CD4-positive, alpha-beta memory T cell (primary cell): ENCODE measurements at regions not wholly inside any gene's neighbourhood (a gene's known extent, or its start where the extent isn't known, plus 50 kb on each side); places are given as distances from the start of the nearest gene placed in this dataset.

ENCODE experiments used
- CTCF ChIA-PET: fragments of 350-600 bp; sonication (Branson Sonifier 250); formaldehyde crosslinking; loops from one replicate; lab custom pipeline; 2021; ENCODE audit warnings: inconsistent platforms; ENCODE audit not compliant: partially characterized antibody; lab: Charles Lee
- POLR2A ChIA-PET: fragments of 350-600 bp; sonication (Branson Sonifier 250); formaldehyde crosslinking; loops from one replicate; lab custom pipeline; 2021; ENCODE audit not compliant: partially characterized antibody; lab: Charles Lee
- DNase-seq, 5 donors: peaks; one replicate each; pipeline versions ENCODE4 v3.0.0 to v3.0.0-alpha.2; 2020 to 2022; ENCODE audit warnings: mixed read lengths in 1 of 5
- H3K27ac ChIP-seq: one replicate; pipeline ENCODE4 v1.7.0; 2013; ENCODE audit warnings: low read depth, low read length
- H3K27me3 ChIP-seq: 2 replicates; pipeline ENCODE4 v1.7.0; 2013; ENCODE audit warnings: mild to moderate bottlenecking, low read length, moderate library complexity; ENCODE audit not compliant: insufficient read depth
- H3K36me3 ChIP-seq: 2 replicates; pipeline ENCODE4 v1.7.0; 2013; ENCODE audit warnings: mild to moderate bottlenecking, low read length, moderate library complexity; ENCODE audit not compliant: insufficient read depth
- H3K4me1 ChIP-seq: 2 replicates; pipeline ENCODE4 v1.7.0; 2013; ENCODE audit warnings: mild to moderate bottlenecking, low read length, moderate library complexity; ENCODE audit not compliant: insufficient read depth
- H3K4me3 ChIP-seq, 2 donors: one replicate each; pipeline ENCODE4 v1.7.0; 2013; ENCODE audit warnings: low read length in 2 of 2, mild to moderate bottlenecking in 1 of 2
- H3K9me3 ChIP-seq, 2 donors: one replicate each; pipeline ENCODE4 v1.7.0; 2013; ENCODE audit warnings: low read length in 2 of 2, control low read depth in 1 of 2; ENCODE audit not compliant: control insufficient read depth in 1 of 2
- H3K27ac Mint-ChIP-seq, 7 donors: one replicate each; pipeline ENCODE4 v1.8.0; 2020 to 2021; ENCODE audit warnings: mixed read lengths in 7 of 7, mild to moderate bottlenecking in 6 of 7, inconsistent platforms in 3 of 7, moderate library complexity in 3 of 7
- H3K27me3 Mint-ChIP-seq, 2 donors: one replicate each; pipeline ENCODE4 v1.8.0; 2020 to 2021; ENCODE audit warnings: mixed read lengths in 2 of 2
- H3K36me3 Mint-ChIP-seq, 2 donors: one replicate each; pipeline ENCODE4 v1.8.0; 2020 to 2021; ENCODE audit warnings: mixed read lengths in 2 of 2, inconsistent platforms in 1 of 2, mild to moderate bottlenecking in 1 of 2
- H3K4me1 Mint-ChIP-seq, 4 donors: one replicate each; pipeline ENCODE4 v1.8.0; 2020 to 2021; ENCODE audit warnings: mixed read lengths in 4 of 4, mild to moderate bottlenecking in 1 of 4
- H3K4me3 Mint-ChIP-seq, 8 donors: one replicate each; pipeline ENCODE4 v1.8.0; 2020 to 2021; ENCODE audit warnings: mixed read lengths in 8 of 8, mild to moderate bottlenecking in 7 of 8, moderate library complexity in 6 of 8, inconsistent platforms in 3 of 8
- H3K9me3 Mint-ChIP-seq, 8 donors: one replicate each; pipeline ENCODE4 v1.8.0; 2020 to 2021; ENCODE audit warnings: mixed read lengths in 8 of 8, mild to moderate bottlenecking in 5 of 8, inconsistent platforms in 3 of 8, moderate library complexity in 1 of 8
- intact Hi-C: fragments of 100-400 bp; cut with micrococcal nuclease; formaldehyde crosslinking; loops from one replicate; pipeline ENCODE4 v1.15.1; 2023

DNA sequence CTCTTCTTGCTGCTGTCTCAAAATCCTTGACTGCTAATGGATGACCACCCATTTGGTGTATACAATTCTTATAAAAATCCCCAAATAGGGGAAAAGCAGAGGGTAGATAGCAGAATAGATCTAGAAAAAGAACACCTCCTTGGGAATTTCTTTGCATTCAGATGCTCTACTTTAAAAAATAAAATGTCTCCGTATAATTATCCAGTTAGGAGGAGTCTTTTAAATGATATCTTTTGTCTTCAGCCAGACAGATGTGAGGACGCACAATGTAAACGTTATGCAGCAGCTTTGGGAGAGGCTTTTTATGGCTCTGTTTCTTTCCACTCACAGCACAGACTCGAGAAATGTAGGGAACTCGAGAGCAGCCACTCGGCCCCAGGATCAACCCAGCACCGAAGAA is 300.2 kb downstream of the IRF8 start:
- Histone ChIP-seq H3K4me1 (no peaks in the 10 kb centered on the region), H3K9me3 (no peaks in the 10 kb centered on the region), H3K27me3 (peaks cover 9% of the 10 kb centered on the region), H3K4me3 (no peak overlapping the region), H3K36me3 (no peaks in the 10 kb centered on the region), H3K27ac (no peak overlapping the region)
- DNase-seq = no peak
- ChIA-PET POLR2A (no interaction called here), CTCF (no interaction called here)
- intact Hi-C loops = no loop called here
- H3K4me1 Mint-ChIP-seq = no peaks in the 10 kb centered on the region
- no peak overlapping the region for H3K4me3 Mint-ChIP-seq
- no peaks in the 10 kb centered on the region for H3K36me3 Mint-ChIP-seq
- no peak overlapping the region for H3K27ac Mint-ChIP-seq
- H3K9me3 Mint-ChIP-seq = peaks cover 0 to 3% (median 0%) of the 10 kb centered on the region in 8 donors
- peaks cover 28 to 42% of the 10 kb centered on the region in 2 donors for H3K27me3 Mint-ChIP-seq

- H3K4me3 Mint-ChIP-seq = no peak overlapping the region
- DNase-seq = no peak
- Histone ChIP-seq H3K27ac (no peak overlapping the region), H3K4me1 (no peaks in the 10 kb centered on the region), H3K9me3 (no peaks in the 10 kb centered on the region), H3K4me3 (no peak overlapping the region), H3K27me3 (peaks cover 9% of the 10 kb centered on the region), H3K36me3 (no peaks in the 10 kb centered on the region)
- no peaks in the 10 kb centered on the region for H3K36me3 Mint-ChIP-seq
- CTCF ChIA-PET = no interaction called here
- peaks cover 0 to 3% (median 0%) of the 10 kb centered on the region in 8 donors for H3K9me3 Mint-ChIP-seq
- no peak overlapping the region for H3K27ac Mint-ChIP-seq
- POLR2A ChIA-PET = no interaction called here
- H3K27me3 Mint-ChIP-seq = peaks cover 27 to 42% of the 10 kb centered on the region in 2 donors
- intact Hi-C loops = no loop called here
- H3K4me1 Mint-ChIP-seq = no peaks in the 10 kb centered on the region
Measured at GRCh38 chr16:86199871-86200695, 301.1 kb downstream of the IRF8 start.

GRCh38 chr16:86200722-86201121 is 301.8 kb downstream of the IRF8 start:
- H3K4me1 Mint-ChIP-seq = no peaks in the 10 kb centered on the region
- H3K36me3 ChIP-seq = no peaks in the 10 kb centered on the region
- peaks cover 25 to 39% of the 10 kb centered on the region in 2 donors for H3K27me3 Mint-ChIP-seq
- H3K4me3 ChIP-seq = no peak overlapping the region
- peaks cover 0 to 4% (median 0%) of the 10 kb centered on the region in 8 donors for H3K9me3 Mint-ChIP-seq
- no peak overlapping the region for H3K27ac ChIP-seq
- H3K4me1 ChIP-seq = no peaks in the 10 kb centered on the region
- DNase-seq = no peak
- no peak overlapping the region for H3K4me3 Mint-ChIP-seq
- H3K27me3 ChIP-seq = peaks cover 9% of the 10 kb centered on the region
- H3K27ac Mint-ChIP-seq = no peak overlapping the region
- CTCF ChIA-PET = no interaction called here
- H3K36me3 Mint-ChIP-seq = no peaks in the 10 kb centered on the region
- POLR2A ChIA-PET = no interaction called here
- intact Hi-C loops = no loop called here
- no peaks in the 10 kb centered on the region for H3K9me3 ChIP-seq

GRCh38 chr16:86201746-86202145 is 302.8 kb downstream of the IRF8 start:
- no peaks in the 10 kb centered on the region for H3K36me3 ChIP-seq
- Mint-ChIP-seq H3K27me3 (peaks cover 24 to 32% of the 10 kb centered on the region in 2 donors), H3K9me3 (peaks cover 0 to 4% (median 0%) of the 10 kb centered on the region in 8 donors), H3K27ac (no peak overlapping the region), H3K4me1 (no peaks in the 10 kb centered on the region), H3K4me3 (no peak overlapping the region), H3K36me3 (no peaks in the 10 kb centered on the region)
- POLR2A ChIA-PET = no interaction called here
- CTCF ChIA-PET = no interaction called here
- H3K4me3 ChIP-seq = no peak overlapping the region
- peaks cover 9% of the 10 kb centered on the region for H3K27me3 ChIP-seq
- H3K9me3 ChIP-seq = no peaks in the 10 kb centered on the region
- DNase-seq = no peak
- intact Hi-C loops = no loop called here
- H3K27ac ChIP-seq = no peak overlapping the region
- H3K4me1 ChIP-seq = no peaks in the 10 kb centered on the region

GRCh38 chr16:86202267-86202666 is 303.3 kb downstream of the IRF8 start:
- H3K36me3 ChIP-seq = no peaks in the 10 kb centered on the region
- H3K27ac ChIP-seq = no peak overlapping the region
- peaks cover 9% of the 10 kb centered on the region for H3K27me3 ChIP-seq
- ChIA-PET CTCF (no interaction called here), POLR2A (no interaction called here)
- no peak overlapping the region for H3K4me3 ChIP-seq
- no peak for DNase-seq
- peaks cover 0 to 4% (median 0%) of the 10 kb centered on the region in 8 donors for H3K9me3 Mint-ChIP-seq
- H3K4me1 ChIP-seq = no peaks in the 10 kb centered on the region
- H3K36me3 Mint-ChIP-seq = no peaks in the 10 kb centered on the region
- intact Hi-C loops = no loop called here
- no peaks in the 10 kb centered on the region for H3K4me1 Mint-ChIP-seq
- H3K4me3 Mint-ChIP-seq = no peak overlapping the region
- H3K27ac Mint-ChIP-seq = no peak overlapping the region
- H3K27me3 Mint-ChIP-seq = peaks cover 20 to 29% of the 10 kb centered on the region in 2 donors
- H3K9me3 ChIP-seq = no peaks in the 10 kb centered on the region

- H3K27me3 ChIP-seq = peaks cover 9% of the 10 kb centered on the region
- no peak overlapping the region for H3K4me3 Mint-ChIP-seq
- H3K27ac ChIP-seq = no peak overlapping the region
- H3K27me3 Mint-ChIP-seq = peaks cover 20 to 24% of the 10 kb centered on the region in 2 donors
- no peaks in the 10 kb centered on the region for H3K36me3 ChIP-seq
- intact Hi-C loops = no loop called here
- H3K27ac Mint-ChIP-seq = no peak overlapping the region
- H3K4me1 ChIP-seq = no peaks in the 10 kb centered on the region
- H3K9me3 ChIP-seq = no peaks in the 10 kb centered on the region
- H3K4me3 ChIP-seq = no peak overlapping the region
- H3K9me3 Mint-ChIP-seq = peaks cover 0 to 4% (median 0%) of the 10 kb centered on the region in 8 donors
- DNase-seq = no peak
- CTCF ChIA-PET = no interaction called here
- H3K36me3 Mint-ChIP-seq = no peaks in the 10 kb centered on the region
- H3K4me1 Mint-ChIP-seq = no peaks in the 10 kb centered on the region
- POLR2A ChIA-PET = no interaction called here
Measured at GRCh38 chr16:86202760-86203426, 303.9 kb downstream of the IRF8 start.

DNA sequence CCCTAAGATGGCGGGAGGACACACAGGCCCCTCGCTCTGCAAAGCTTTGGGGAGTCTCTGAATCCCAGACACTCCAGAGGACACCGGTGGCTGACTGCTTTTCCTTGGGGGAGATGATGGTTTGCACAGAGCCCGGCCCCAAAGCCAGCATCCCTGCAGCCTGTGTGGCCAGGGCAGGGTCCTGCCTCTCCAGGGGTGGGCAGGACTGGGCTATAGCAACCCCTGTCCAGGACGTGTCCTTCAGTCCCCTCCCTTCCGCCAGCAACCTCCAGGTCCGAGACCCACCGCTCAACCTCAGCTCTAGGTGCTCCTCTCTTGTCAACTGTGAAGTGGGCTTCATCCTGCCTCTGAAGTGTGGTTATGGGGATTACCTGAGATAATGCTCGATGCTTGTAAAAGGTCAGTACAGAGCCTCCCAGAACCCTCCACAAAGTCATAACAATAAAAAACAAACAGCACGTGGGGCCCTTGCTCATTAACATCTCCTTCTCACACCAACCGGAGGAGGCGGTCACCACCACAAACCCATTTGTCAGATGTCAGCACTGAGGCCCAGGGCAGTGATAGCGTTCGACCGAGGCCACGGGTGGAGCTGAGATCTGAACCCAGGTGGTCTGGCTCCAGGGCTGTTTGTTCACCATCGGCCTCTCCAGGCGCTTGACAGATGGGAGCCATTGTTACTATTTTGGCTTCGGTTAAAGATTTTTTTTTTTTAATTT is 304.8 kb downstream of the IRF8 start:
- POLR2A ChIA-PET = no interaction called here
- CTCF ChIA-PET = no interaction called here
- intact Hi-C loops = no loop called here
- no peaks in the 10 kb centered on the region for H3K36me3 Mint-ChIP-seq
- peaks cover 0 to 4% (median 0%) of the 10 kb centered on the region in 8 donors for H3K9me3 Mint-ChIP-seq
- no peaks in the 10 kb centered on the region for H3K4me1 ChIP-seq
- no peak overlapping the region for H3K4me3 Mint-ChIP-seq
- peaks cover 18 to 23% of the 10 kb centered on the region in 2 donors for H3K27me3 Mint-ChIP-seq
- H3K27me3 ChIP-seq = peaks cover 9% of the 10 kb centered on the region
- no peak for DNase-seq
- no peaks in the 10 kb centered on the region for H3K4me1 Mint-ChIP-seq
- no peak overlapping the region for H3K27ac Mint-ChIP-seq
- no peak overlapping the region for H3K27ac ChIP-seq
- no peak overlapping the region for H3K4me3 ChIP-seq
- no peaks in the 10 kb centered on the region for H3K36me3 ChIP-seq
- no peaks in the 10 kb centered on the region for H3K9me3 ChIP-seq
